ENCODE measurements at regions not wholly inside any gene's neighbourhood (a gene's known extent, or its start where the extent isn't known, plus 50 kb on each side); places are given as distances from the start of the nearest gene placed in this dataset.

DNA sequence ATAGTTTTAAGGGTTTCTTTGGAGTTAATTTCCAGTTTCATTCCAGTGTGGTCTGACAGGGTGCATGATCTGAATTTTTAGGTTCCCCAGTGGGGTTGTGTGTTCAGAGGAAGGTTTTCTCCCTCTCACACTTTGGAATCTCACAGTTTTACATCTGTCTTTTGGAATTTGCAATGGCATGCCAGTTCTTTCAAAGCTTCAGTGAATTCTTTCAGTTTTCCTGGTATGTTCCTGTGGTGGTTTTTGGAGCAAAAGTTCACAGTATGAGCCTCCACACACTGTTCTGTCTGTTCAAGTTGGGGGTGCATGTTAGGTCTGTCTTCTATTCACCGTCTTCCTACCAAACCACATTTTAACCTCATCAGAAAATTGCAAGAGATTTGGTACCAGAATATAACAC lies 624.2 kb downstream of the KCTD16 start:
- FAIRE-seq, result no peak
- DNase-seq (ENCODE audit: insufficient read length, low spot score), result no peak
- TF ChIP-seq, protein P1, sequence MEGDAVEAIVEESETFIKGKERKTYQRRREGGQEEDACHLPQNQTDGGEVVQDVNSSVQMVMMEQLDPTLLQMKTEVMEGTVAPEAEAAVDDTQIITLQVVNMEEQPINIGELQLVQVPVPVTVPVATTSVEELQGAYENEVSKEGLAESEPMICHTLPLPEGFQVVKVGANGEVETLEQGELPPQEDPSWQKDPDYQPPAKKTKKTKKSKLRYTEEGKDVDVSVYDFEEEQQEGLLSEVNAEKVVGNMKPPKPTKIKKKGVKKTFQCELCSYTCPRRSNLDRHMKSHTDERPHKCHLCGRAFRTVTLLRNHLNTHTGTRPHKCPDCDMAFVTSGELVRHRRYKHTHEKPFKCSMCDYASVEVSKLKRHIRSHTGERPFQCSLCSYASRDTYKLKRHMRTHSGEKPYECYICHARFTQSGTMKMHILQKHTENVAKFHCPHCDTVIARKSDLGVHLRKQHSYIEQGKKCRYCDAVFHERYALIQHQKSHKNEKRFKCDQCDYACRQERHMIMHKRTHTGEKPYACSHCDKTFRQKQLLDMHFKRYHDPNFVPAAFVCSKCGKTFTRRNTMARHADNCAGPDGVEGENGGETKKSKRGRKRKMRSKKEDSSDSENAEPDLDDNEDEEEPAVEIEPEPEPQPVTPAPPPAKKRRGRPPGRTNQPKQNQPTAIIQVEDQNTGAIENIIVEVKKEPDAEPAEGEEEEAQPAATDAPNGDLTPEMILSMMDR (IDR thresholded peaks at IDR 0.05; ENCODE audit: insufficient read depth, missing control alignments), result no peak

DNA sequence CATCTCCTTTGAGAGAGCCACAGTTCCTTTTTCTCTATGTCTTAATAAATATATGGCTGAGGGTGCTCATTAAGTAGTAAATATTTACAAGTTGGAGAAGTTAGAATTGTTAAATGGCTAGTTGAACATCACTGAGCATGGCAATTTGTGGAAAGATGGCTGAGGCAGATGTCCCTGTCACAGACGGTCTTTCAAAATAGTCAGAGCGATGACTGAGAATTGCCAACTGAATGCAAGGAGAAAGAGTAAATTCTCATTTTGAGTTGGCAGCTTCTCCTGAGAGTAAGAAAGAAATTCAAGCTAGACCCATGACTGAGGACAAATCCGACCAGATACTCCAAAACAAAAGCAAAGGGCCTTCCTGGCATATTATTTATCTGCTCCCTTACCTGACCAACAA lies 617.9 kb downstream of the KCTD16 start:
- TF ChIP-seq, protein P1 (IDR thresholded peaks at IDR 0.05; ENCODE audit: insufficient read depth, missing control alignments), result no peak
- FAIRE-seq (no peak), DNase-seq (ENCODE audit: insufficient read length, low spot score) (no peak)

DNA sequence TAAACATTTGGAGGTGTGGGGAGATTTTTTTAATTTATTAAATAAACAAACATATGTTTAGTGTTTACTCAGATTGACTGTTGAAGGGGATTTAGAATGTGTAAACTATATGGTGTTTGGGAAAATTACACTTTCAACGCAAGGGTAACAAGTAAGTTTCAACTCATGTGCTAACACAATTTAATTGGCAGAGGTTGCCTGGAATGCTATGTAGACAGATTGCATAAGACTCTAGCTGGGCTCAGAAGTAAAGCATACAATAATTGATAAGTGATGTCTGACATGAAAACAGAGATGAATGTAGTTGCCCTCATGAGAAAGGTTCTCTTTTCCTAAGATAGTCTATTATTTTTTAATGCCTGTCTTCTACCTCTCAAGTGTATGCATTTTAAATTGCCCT lies 617.4 kb downstream of the KCTD16 start:
- no peak for FAIRE-seq
- TF ChIP-seq, protein P1 (IDR thresholded peaks at IDR 0.05; ENCODE audit: insufficient read depth, missing control alignments), result no peak

DNA sequence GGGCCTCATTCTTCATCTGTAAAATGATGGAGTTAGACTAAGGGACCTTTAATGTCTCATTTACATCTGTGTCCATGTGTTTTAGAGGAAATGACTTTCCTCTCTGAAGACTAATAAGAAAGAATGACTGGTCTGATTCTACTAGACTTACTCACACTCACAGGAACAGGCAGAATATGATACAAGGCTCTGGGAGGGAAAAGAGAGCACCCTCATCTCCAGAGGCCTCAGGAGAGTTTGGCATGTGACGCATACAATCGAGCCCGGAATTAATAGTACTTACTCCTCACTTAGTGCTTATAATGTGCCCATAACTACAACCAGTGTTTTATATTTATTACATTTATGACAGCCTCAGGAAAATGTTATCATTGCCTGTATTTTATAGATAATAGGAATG lies 608.7 kb downstream of the KCTD16 start:
- TF ChIP-seq, protein P1 (IDR thresholded peaks at IDR 0.05; ENCODE audit: insufficient read depth, missing control alignments), result no peak
- FAIRE-seq (no peak), DNase-seq (ENCODE audit: insufficient read length, low spot score) (no peak)

More for the DNA sequence above, 617.4 kb downstream of the KCTD16 start:
- DNase-seq (ENCODE audit: insufficient read length, low spot score), result no peak

DNA sequence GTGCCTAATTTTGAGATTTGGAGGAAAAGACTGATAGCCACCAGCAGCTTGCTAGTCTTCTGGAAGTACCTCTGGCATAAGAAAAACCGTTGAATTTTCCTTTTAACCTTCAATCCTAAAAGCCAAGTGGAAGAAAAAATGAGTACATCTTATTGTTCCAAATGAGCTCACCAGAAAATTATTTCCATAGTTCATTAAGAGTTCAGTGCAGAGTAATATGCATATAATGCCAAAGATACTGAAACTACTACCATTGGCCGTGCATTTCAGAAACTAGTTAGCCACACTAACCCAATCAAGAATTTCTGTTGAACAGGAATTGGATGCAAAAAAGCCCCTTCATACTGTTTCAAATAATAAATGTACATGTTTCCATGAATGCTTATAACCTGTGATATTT lies 607.9 kb downstream of the KCTD16 start:
- FAIRE-seq (no peak), DNase-seq (ENCODE audit: insufficient read length, low spot score) (no peak)
- TF ChIP-seq, protein P1 (IDR thresholded peaks at IDR 0.05; ENCODE audit: insufficient read depth, missing control alignments), result no peak

DNA sequence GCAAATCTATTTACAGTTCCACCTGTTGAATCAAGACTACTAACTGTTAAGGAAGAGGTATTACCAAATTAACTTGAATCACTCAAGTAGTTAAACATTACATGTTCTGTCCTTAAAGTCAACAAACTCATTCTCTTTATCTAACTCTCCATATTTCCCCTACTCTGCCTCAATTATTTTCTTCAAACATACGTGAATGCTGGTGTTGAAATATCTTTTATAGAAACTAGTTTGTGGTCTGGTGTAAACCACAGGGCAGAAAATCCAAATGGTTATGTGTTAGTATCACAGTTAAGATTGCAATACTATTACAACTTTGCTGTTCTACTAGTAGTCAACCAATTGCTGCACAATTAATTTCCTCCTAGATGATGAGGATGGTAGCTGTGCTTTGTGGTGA lies 603.5 kb downstream of the KCTD16 start:
- DNase-seq (ENCODE audit: insufficient read length, low spot score), result no peak
- FAIRE-seq, result no peak
- TF ChIP-seq, protein P1 (IDR thresholded peaks at IDR 0.05; ENCODE audit: insufficient read depth, missing control alignments), result no peak

DNA sequence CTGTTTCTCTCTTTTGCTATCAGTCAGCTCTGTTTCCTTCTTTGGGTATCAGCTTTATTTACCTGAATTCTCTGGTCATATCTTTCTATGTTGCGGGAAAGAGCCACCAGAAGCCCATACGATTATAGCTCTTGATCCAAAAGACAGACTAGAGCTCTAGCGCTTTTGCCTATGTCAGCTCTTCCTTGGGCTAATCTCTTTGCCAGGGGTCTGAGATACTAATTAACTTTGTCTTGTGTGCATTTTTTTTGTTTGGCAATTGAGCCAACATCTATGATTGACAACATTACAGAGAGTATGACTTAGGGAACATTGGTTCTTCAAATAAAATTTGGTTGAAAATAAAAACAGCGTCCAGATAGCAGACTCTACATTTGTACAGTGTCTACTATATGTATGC lies 603.0 kb downstream of the KCTD16 start:
- FAIRE-seq (no peak), DNase-seq (ENCODE audit: insufficient read length, low spot score) (no peak)
- TF ChIP-seq, protein P1 (IDR thresholded peaks at IDR 0.05; ENCODE audit: insufficient read depth, missing control alignments), result no peak
